ENCODE measurements at regions not wholly inside any gene's neighbourhood (a gene's known extent, or its start where the extent isn't known, plus 50 kb on each side); places are given as distances from the start of the nearest gene placed in this dataset.

DNA sequence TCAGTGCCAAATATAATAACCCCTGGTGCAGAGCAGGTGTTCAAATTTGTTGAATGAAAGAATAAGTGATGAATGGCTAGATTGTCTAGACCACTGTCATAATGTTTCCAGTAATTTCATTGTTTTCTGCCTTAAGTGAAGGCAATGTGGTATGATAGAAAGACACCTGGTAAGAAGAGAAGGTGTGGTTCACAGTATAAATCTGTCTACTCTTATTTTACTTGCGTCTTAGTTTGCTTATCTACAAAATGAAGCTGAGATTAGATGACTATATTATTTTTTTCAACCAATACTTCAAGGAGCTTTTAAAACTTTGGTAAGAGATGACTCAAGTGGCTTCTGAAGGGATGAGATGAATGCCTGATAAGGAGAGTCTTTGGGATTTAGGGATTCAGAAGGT is 788.4 kb downstream of the EPHA4 start:
- TF ChIP-seq CTCF (IDR thresholded peaks at IDR 0.05; ENCODE audit: low read depth, low read length, poor library complexity, severe bottlenecking) (no peak), EZH2phosphoT487 (IDR thresholded peaks at IDR 0.05; ENCODE audit: borderline replicate concordance, low read length) (no peak)
- H3K4me3 ChIP-seq (ENCODE audit: low read length) = no peak overlapping the region
- H3K9me3 ChIP-seq (ENCODE audit: control insufficient read depth, insufficient read depth, low read length) = no peaks in the 10 kb centered on the region
- no peaks in the 10 kb centered on the region for H3F3A ChIP-seq (ENCODE audit: control insufficient read depth, insufficient read depth)
- no peak overlapping the region for H3K27ac ChIP-seq (ENCODE audit: low read depth, low read length)
- no peaks in the 10 kb centered on the region for H3K27me3 ChIP-seq (ENCODE audit: control insufficient read depth, low read length)
- no peak overlapping the region for H3K4me2 ChIP-seq (ENCODE audit: low read length)
- H3K79me2 ChIP-seq (ENCODE audit: control insufficient read depth, low read length) = no peaks in the 10 kb centered on the region
- no peaks in the 10 kb centered on the region for H4K20me1 ChIP-seq (ENCODE audit: control insufficient read depth, insufficient read depth, low read depth, low read length)
- no peaks in the 10 kb centered on the region for H3K9me2 ChIP-seq (replicated peaks; ENCODE audit: control insufficient read depth, low read length)
- no peaks in the 10 kb centered on the region for H3K4me1 ChIP-seq (ENCODE audit: control insufficient read depth, low read length)
- no peaks in the 10 kb centered on the region for H3K36me3 ChIP-seq (ENCODE audit: control insufficient read depth, low read length)

- Histone ChIP-seq H3K4me1 (ENCODE audit: control insufficient read depth, low read length) (no peaks in the 10 kb centered on the region), H3K4me2 (ENCODE audit: low read length) (no peak overlapping the region), H3K27ac (ENCODE audit: low read depth, low read length) (no peak overlapping the region), H4K20me1 (ENCODE audit: control insufficient read depth, insufficient read depth, low read depth, low read length) (no peaks in the 10 kb centered on the region), H3K27me3 (ENCODE audit: control insufficient read depth, low read length) (no peaks in the 10 kb centered on the region), H3K79me2 (ENCODE audit: control insufficient read depth, low read length) (no peaks in the 10 kb centered on the region), H3K9me2 (replicated peaks; ENCODE audit: control insufficient read depth, low read length) (no peaks in the 10 kb centered on the region), H3K36me3 (ENCODE audit: control insufficient read depth, low read length) (no peaks in the 10 kb centered on the region), H3K9me3 (ENCODE audit: control insufficient read depth, insufficient read depth, low read length) (no peaks in the 10 kb centered on the region), H3F3A (ENCODE audit: control insufficient read depth, insufficient read depth) (no peaks in the 10 kb centered on the region), H3K4me3 (ENCODE audit: low read length) (no peak overlapping the region)
- TF ChIP-seq CTCF (IDR thresholded peaks at IDR 0.05; ENCODE audit: low read depth, low read length, poor library complexity, severe bottlenecking) = no peak
- TF ChIP-seq EZH2phosphoT487 (IDR thresholded peaks at IDR 0.05; ENCODE audit: borderline replicate concordance, low read length) = no peak
These were observed 786.9 kb downstream of the EPHA4 start for GRCh38 chr2:220785178-220785577.

DNA sequence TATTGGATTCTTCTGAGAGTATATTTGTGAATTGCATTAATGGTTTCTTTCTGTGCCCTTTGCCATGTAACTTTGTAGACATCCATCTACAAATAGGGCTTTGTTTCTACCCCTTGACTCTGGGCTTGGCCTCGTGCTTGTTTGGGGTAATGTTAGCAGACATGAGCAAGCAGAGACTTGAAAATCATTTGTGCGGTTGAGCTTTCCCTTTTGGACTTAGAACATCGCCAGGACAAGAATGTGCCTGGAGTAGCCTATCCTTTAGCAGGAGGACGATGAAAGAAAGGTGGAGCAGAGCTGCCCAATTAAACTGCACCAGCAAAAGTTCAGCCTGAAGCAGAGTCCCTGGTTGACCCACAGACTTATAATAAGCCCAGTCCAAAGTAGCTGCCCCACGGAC is 785.9 kb downstream of the EPHA4 start:
- no peak overlapping the region for H3K4me2 ChIP-seq (ENCODE audit: low read length)
- H3K36me3 ChIP-seq (ENCODE audit: control insufficient read depth, low read length) = no peaks in the 10 kb centered on the region
- no peaks in the 10 kb centered on the region for H3K79me2 ChIP-seq (ENCODE audit: control insufficient read depth, low read length)
- no peaks in the 10 kb centered on the region for H3K27me3 ChIP-seq (ENCODE audit: control insufficient read depth, low read length)
- H3K4me1 ChIP-seq (ENCODE audit: control insufficient read depth, low read length) = no peaks in the 10 kb centered on the region
- TF ChIP-seq EZH2phosphoT487 (IDR thresholded peaks at IDR 0.05; ENCODE audit: borderline replicate concordance, low read length) (no peak), CTCF (IDR thresholded peaks at IDR 0.05; ENCODE audit: low read depth, low read length, poor library complexity, severe bottlenecking) (no peak)
- no peaks in the 10 kb centered on the region for H3K9me3 ChIP-seq (ENCODE audit: control insufficient read depth, insufficient read depth, low read length)
- no peak overlapping the region for H3K27ac ChIP-seq (ENCODE audit: low read depth, low read length)
- H3K9me2 ChIP-seq (replicated peaks; ENCODE audit: control insufficient read depth, low read length) = no peaks in the 10 kb centered on the region
- H4K20me1 ChIP-seq (ENCODE audit: control insufficient read depth, insufficient read depth, low read depth, low read length) = no peaks in the 10 kb centered on the region
- no peaks in the 10 kb centered on the region for H3F3A ChIP-seq (ENCODE audit: control insufficient read depth, insufficient read depth)
- H3K4me3 ChIP-seq (ENCODE audit: low read length) = no peak overlapping the region

- TF ChIP-seq CTCF (IDR thresholded peaks at IDR 0.05; ENCODE audit: low read depth, low read length, poor library complexity, severe bottlenecking) = no peak
- TF ChIP-seq EZH2phosphoT487 (IDR thresholded peaks at IDR 0.05; ENCODE audit: borderline replicate concordance, low read length) = no peak
- Histone ChIP-seq H3F3A (ENCODE audit: control insufficient read depth, insufficient read depth) (no peaks in the 10 kb centered on the region), H3K4me2 (ENCODE audit: low read length) (no peak overlapping the region), H3K4me1 (ENCODE audit: control insufficient read depth, low read length) (no peaks in the 10 kb centered on the region), H3K79me2 (ENCODE audit: control insufficient read depth, low read length) (no peaks in the 10 kb centered on the region), H3K27ac (ENCODE audit: low read depth, low read length) (no peak overlapping the region), H3K27me3 (ENCODE audit: control insufficient read depth, low read length) (no peaks in the 10 kb centered on the region), H3K9me3 (ENCODE audit: control insufficient read depth, insufficient read depth, low read length) (no peaks in the 10 kb centered on the region), H3K36me3 (ENCODE audit: control insufficient read depth, low read length) (no peaks in the 10 kb centered on the region), H3K9me2 (replicated peaks; ENCODE audit: control insufficient read depth, low read length) (no peaks in the 10 kb centered on the region), H4K20me1 (ENCODE audit: control insufficient read depth, insufficient read depth, low read depth, low read length) (no peaks in the 10 kb centered on the region), H3K4me3 (ENCODE audit: low read length) (no peak overlapping the region)
These were observed 784.9 kb downstream of the EPHA4 start for GRCh38 chr2:220787251-220787650.
